GM12878 (cell line): ENCODE measurements at regions not wholly inside any gene's neighbourhood (a gene's known extent, or its start where the extent isn't known, plus 50 kb on each side); places are given as distances from the start of the nearest gene placed in this dataset.
A peak's percentile ranks its signal among the peaks of the same experiment; 100 is the strongest.

Experiments
- ATAC-seq: fragments of 200-7000 bp; cut with Tn5 transposase; 3 replicates; pipeline ENCODE4 v1.9.1; 2020; ENCODE audit warnings: mild to moderate bottlenecking, moderate library complexity
- BruUV-seq: library from RNA; stranded (reverse); fragments of 400-500 nt; replicated peaks from 2 replicates; lab custom pipeline; 2021; lab: Mats Ljungman, UMichigan
- CTCF ChIA-PET: fragments of 300-600 bp; sonication (Branson Sonifier 250); formaldehyde crosslinking; extraction: SDS; loops from one replicate; lab custom pipeline; 2021; ENCODE audit warnings: inconsistent platforms; lab: Yijun Ruan, JAX
- POLR2A ChIA-PET: fragments of 350-600 bp; formaldehyde crosslinking; extraction: SDS; loops from one replicate; lab custom pipeline; 2021; ENCODE audit warnings: inconsistent platforms; lab: Charles Lee
- RAD21 ChIA-PET: fragments of 300-600 bp; sonication (Branson Sonifier 250); formaldehyde crosslinking; loops from one replicate; lab custom pipeline; 2023; ENCODE audit warnings: antibody characterized with exemption; ENCODE audit not compliant: unreplicated experiment; lab: Charles Lee
- SMC1A ChIA-PET: fragments of 300-600 bp; sonication (Branson Sonifier 250); formaldehyde crosslinking; loops from one replicate; lab custom pipeline; 2023; ENCODE audit not compliant: unreplicated experiment, uncharacterized antibody; lab: Charles Lee
- DNase-seq: peaks from one replicate; pipeline ENCODE4 v3.0.0-alpha.2; 2011; ENCODE audit warnings: low read depth, low spot score
- FAIRE-seq: peaks from 3 replicates; lab custom pipeline; 2011; peaks lifted over from hg19 to GRCh38; lab: Jason Lieb, UNC
- H2AFZ ChIP-seq: 2 replicates; pipeline ENCODE4 v1.6.0; 2011; ENCODE audit warnings: low read depth, low read length, control low read depth; ENCODE audit not compliant: control insufficient read depth
- H3K27ac ChIP-seq: 2 replicates; pipeline ENCODE4 v1.5.1; 2011; ENCODE audit warnings: control low read depth; ENCODE audit not compliant: control insufficient read depth, insufficient read depth
- H3K27me3 ChIP-seq, 2 experiments: replicated peaks in 1 of 2; 2 replicates each; pipeline versions ENCODE4 v1.6.0 to v1.6.1; 2011; ENCODE audit warnings: low read length in 1 of 2; ENCODE audit not compliant: control insufficient read depth in 2 of 2, insufficient read depth in 2 of 2
- H3K36me3 ChIP-seq, 2 experiments: 2 replicates each; pipeline ENCODE4 v1.5.1; 2011; ENCODE audit warnings: low read length in 1 of 2; ENCODE audit not compliant: control insufficient read depth in 2 of 2, insufficient read depth in 2 of 2
- H3K4me1 ChIP-seq: 2 replicates; pipeline ENCODE4 v1.6.1; 2011; ENCODE audit warnings: mild to moderate bottlenecking, low read length, moderate library complexity, mixed read lengths; ENCODE audit not compliant: control insufficient read depth, insufficient read depth
- H3K4me2 ChIP-seq: 2 replicates; pipeline ENCODE4 v1.6.0; 2011; ENCODE audit warnings: control low read depth; ENCODE audit not compliant: control insufficient read depth, insufficient read depth
- H3K4me3 ChIP-seq: fragments of 200-600 bp; sonication (generic); 2 replicates; pipeline ENCODE4 v1.5.1; 2016
- H3K79me2 ChIP-seq: 2 replicates; pipeline ENCODE4 v1.6.0; 2011; ENCODE audit warnings: low read length; ENCODE audit not compliant: control insufficient read depth, insufficient read depth
- H3K9ac ChIP-seq: 2 replicates; pipeline ENCODE4 v1.8.0; 2011; ENCODE audit warnings: low read length, control low read depth, mixed read lengths; ENCODE audit not compliant: control insufficient read depth, insufficient read depth
- H3K9me3 ChIP-seq: replicated peaks from 3 replicates; pipeline ENCODE4 v1.5.1; 2011; ENCODE audit warnings: mild to moderate bottlenecking, low read length; ENCODE audit not compliant: control insufficient read depth, insufficient read depth
- H4K20me1 ChIP-seq: 2 replicates; pipeline ENCODE4 v1.6.0; 2011; ENCODE audit not compliant: control insufficient read depth, insufficient read depth
- ATF7 ChIP-seq: fragments of 450-650 bp; IDR thresholded peaks from 2 replicates; pipeline ENCODE4 v1.6.1; 2016; ENCODE audit warnings: low read depth, mild to moderate bottlenecking
- EZH2 ChIP-seq: IDR thresholded peaks from 2 replicates; pipeline ENCODE4 v1.6.1; 2012; ENCODE audit warnings: low read depth, mild to moderate bottlenecking, control low read depth, inconsistent platforms, low read length, borderline replicate concordance; ENCODE audit not compliant: control insufficient read depth
- MAX ChIP-seq: IDR thresholded peaks from 2 replicates; pipeline ENCODE4 v1.6.1; 2012; ENCODE audit warnings: low read depth, low read length, improper control_type of control experiment
- MTA2 ChIP-seq: fragments of 450-650 bp; IDR thresholded peaks from 2 replicates; pipeline ENCODE4 v1.6.1; 2016; ENCODE audit warnings: low read depth, mild to moderate bottlenecking, moderate library complexity
- PKNOX1 ChIP-seq: fragments of 450-650 bp; IDR thresholded peaks from 2 replicates; pipeline ENCODE4 v1.6.1; 2016; ENCODE audit warnings: mild to moderate bottlenecking
- POLR2AphosphoS2 ChIP-seq: IDR thresholded peaks from 2 replicates; pipeline ENCODE4 v1.6.1; 2011; ENCODE audit warnings: low read depth, mild to moderate bottlenecking, low read length, improper control_type of control experiment, moderate library complexity
- POLR2AphosphoS5 ChIP-seq: IDR thresholded peaks from 2 replicates; pipeline ENCODE4 v1.6.1; 2011; ENCODE audit warnings: mild to moderate bottlenecking, low read length, inconsistent platforms
- SMC3 ChIP-seq: IDR thresholded peaks from 2 replicates; pipeline ENCODE4 v1.6.1; 2011; ENCODE audit warnings: low read length, improper control_type of control experiment, borderline replicate concordance
- ZBTB40 ChIP-seq: fragments of 450-650 bp; IDR thresholded peaks from 2 replicates; pipeline ENCODE4 v1.6.1; 2016; ENCODE audit warnings: mild to moderate bottlenecking, moderate library complexity, borderline replicate concordance
- WGBS: methylation state at CpG from one replicate; pipeline ENCODE4 v1.1.6; 2016; ENCODE audit warnings: low lambda C conversion rate; ENCODE audit not compliant: insufficient replicate concordance, insufficient coverage; ENCODE audit errors: missing lambda C conversion rate; 5-methylcytosine and 5-hydroxymethylcytosine counted together
- in situ Hi-C: fragments of 300-500 bp; cut with MboI; formaldehyde crosslinking; loops from 9 replicates; pipeline ENCODE4 v1.14.3; 2018; ENCODE audit warnings: mixed read lengths
- intact Hi-C: fragments of 100-400 bp; cut with micrococcal nuclease; formaldehyde crosslinking; loops from one replicate; pipeline ENCODE4 v1.14.2; 2022; ENCODE audit not compliant: unreplicated experiment

- TF ChIP-seq ZBTB40 (no peak), EZH2 (no peak), ATF7 (no peak), MAX (no peak), POLR2AphosphoS2 (no peak), SMC3 (no peak), POLR2AphosphoS5 (no peak)
Observed at GRCh38 chr4:115294717-115295116, 181.3 kb upstream of the NDST4 start (continued).

- in situ Hi-C loops = no loop called here
Observed at GRCh38 chr4:115293093-115293462, 179.7 kb upstream of the NDST4 start.

More at GRCh38 chr4:115293093-115293462, 179.7 kb upstream of the NDST4 start:
- Histone ChIP-seq H3K27ac (no peak overlapping the region), H2AFZ (no peak overlapping the region), H3K9me3 (no peaks in the 10 kb centered on the region), H3K36me3 (no peaks in the 10 kb centered on the region), H3K4me1 (no peaks in the 10 kb centered on the region), H3K27me3 (no peaks in the 10 kb centered on the region), H3K79me2 (no peaks in the 10 kb centered on the region), H3K4me2 (no peak overlapping the region), H3K4me3 (no peak overlapping the region), H4K20me1 (no peaks in the 10 kb centered on the region), H3K9ac (no peak overlapping the region)
- ChIA-PET RAD21 (interaction anchor here (1.0 to 1.3 kb wide), 2 partner anchors 18 to 222 kb away, joined by 3 to 7 read pairs; no protein-coding TSS in a partner anchor), POLR2A (no interaction called here), CTCF (interaction anchor here (0.9 to 2.5 kb wide), 4 partner anchors 19 to 59 kb away, joined by 3 to 9 read pairs (median 4); no protein-coding TSS in a partner anchor), SMC1A (interaction anchor here (1.0 to 1.9 kb wide), 4 partner anchors 9 to 59 kb away, joined by 3 to 7 read pairs (median 4); no protein-coding TSS in a partner anchor)
- 0% methylated on average over 1 of the region's 1 CpG for WGBS
- intact Hi-C loops = loop anchor here (5.0 kb wide), 1 partner anchor 144 kb away; no protein-coding TSS in a partner anchor
- ATAC-seq (peak; percentile 64), FAIRE-seq (no peak), DNase-seq (no peak)
- peak; percentile 67 for TF ChIP-seq PKNOX1
- no peak for TF ChIP-seq MTA2
- BruUV-seq = no TSS peak
